HG03460 (cell line): ENCODE measurements at regions not wholly inside any gene's neighbourhood (a gene's known extent, or its start where the extent isn't known, plus 50 kb on each side); places are given as distances from the start of the nearest gene placed in this dataset.
A peak's percentile ranks its signal among the peaks of the same experiment; 100 is the strongest.

Experiments
- ATAC-seq: cut with Tn5 transposase; IDR thresholded peaks from one replicate; pipeline ENCODE4 v1.9.1; 2021; ENCODE audit not compliant: unreplicated experiment

DNA sequence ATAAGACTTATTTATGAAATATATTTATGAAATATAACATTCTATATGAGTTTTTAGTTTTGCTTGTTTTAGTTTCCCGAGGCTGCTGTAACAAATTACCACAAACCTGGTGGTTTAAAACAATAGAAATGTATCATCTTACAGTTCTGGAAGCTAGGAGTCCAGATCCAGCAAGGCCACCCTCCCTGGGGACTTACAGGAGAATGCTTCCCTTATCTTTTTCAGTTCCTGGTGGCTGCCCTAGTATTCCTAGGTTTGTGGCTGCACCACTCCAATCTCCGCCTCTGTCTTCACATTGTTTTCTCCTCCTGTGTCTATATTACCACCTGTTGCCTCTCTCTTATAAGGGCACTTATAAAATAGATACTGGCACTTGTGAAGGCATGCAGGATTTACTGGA lies 877.8 kb downstream of the TUSC7 start:
- ATAC-seq = no peak

DNA sequence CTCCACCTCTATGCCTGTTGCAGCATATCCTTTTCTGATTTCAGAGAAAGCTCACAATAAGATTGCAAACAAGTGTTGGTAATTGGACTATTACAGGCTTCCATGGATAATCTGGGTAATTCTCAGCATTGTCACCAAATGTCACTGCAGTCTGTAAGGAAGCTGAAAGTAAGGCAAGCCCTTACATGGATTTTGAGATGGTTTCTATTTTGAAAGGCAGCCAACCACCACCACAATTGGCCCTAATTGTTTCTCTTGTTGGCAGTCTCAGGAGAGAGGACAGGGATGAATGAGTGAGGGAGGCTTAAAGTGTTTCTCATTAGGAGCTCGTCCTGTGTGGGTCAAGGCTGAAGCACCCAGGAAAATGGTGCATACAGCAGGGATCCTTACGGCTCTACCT lies 879.9 kb downstream of the TUSC7 start:
- no peak for ATAC-seq

- no peak for ATAC-seq
Measured at GRCh38 chr3:117595615-117596014, 886.0 kb downstream of the TUSC7 start.

GRCh38 chr3:117596503-117596902 lies 886.9 kb downstream of the TUSC7 start:
- no peak for ATAC-seq

GRCh38 chr3:117597865-117598264 lies 888.3 kb downstream of the TUSC7 start:
- ATAC-seq = no peak

DNA sequence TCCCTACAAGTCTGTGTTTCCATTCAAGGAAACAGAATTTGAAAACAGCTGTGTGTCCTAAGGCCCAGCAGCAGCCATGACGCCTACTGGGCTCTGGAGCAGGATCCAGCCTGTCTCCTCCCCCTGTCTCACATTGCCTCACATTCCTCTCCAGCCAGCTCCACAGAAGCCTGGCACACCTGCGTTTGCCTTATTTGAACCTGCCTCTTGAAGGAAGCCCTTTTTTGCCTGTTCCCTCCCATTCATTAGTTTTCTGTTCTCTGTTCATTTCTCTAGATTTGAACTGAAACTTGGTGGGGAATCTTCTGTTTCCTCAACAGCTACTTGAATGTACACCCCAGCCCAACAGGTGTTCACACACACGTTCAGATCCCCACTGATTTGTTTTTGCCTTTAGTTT lies 890.5 kb downstream of the TUSC7 start:
- ATAC-seq = peak; percentile 60

GRCh38 chr3:117600666-117601065 lies 891.1 kb downstream of the TUSC7 start:
- no peak for ATAC-seq

DNA sequence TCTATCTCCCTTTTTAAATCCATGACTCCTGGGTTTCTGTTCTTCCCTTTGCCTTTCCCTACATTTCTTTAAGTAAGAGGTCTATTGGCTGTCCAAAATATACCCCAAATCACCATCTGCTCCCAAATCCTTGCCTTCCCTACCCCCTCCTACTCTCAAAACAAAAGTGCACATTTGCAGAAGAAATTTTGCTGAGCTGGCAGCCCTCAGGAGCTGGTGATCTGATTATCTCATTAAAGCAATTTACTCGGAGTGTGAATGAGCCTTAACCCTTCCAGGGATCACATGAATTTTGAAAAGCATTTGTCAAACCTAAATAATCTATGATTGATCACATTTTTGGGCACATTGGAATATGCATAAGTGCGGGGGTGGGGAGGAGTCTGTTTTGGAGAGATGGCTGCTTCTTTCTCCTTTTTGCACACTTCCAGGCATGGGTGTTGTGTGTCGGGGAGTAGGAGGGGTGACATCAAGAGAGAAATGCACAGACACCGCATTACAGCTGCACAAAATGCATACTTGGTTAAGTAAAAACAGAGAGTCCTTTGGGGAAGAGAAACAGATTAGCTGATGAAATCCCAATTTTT lies 892.6 kb downstream of the TUSC7 start:
- ATAC-seq = no peak

GRCh38 chr3:117603097-117603496 lies 893.5 kb downstream of the TUSC7 start:
- ATAC-seq = peak; percentile 74

GRCh38 chr3:117606866-117607265 lies 897.3 kb downstream of the TUSC7 start:
- no peak for ATAC-seq

GRCh38 chr3:117609330-117609729 lies 899.8 kb downstream of the TUSC7 start:
- no peak for ATAC-seq

GRCh38 chr3:117610156-117610555 lies 900.6 kb downstream of the TUSC7 start:
- ATAC-seq = no peak

DNA sequence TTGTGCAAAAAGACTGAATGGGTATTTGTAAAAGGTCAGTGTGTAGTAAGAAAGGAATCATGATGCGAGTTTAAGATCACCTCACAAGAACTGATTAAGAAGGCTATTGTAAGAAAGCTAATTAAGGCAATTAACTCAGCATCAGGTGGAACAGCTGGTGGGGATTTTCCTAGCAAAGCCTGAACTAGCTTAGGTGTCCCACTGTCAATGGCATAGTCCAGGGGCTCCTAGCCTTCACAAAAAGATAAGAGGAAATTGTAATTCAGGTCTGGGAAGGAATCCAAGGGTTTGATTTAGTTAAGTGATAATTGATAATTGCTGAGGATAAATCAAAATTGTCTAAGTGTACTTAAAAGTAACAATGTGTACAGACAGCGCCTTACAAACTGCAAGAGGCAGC lies 901.6 kb downstream of the TUSC7 start:
- no peak for ATAC-seq

DNA sequence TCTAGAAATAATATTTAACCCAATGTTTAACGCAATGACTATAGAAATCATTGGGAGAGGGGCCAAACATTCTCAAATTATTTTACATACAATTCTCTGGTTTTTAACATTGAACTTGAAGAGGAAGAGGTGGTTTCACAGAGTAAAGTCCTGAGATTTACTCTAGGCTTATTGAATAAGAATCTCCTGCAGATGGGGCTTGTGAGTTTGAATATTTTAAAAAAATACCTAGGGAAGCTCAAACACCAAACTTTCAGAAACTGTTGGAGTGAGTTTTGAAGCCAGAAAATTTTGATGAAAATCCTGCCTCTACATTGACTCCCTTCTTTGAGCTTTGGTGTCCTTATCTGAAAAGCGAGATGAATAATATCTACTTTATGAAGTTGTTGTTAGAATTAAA lies 906.6 kb downstream of the TUSC7 start:
- no peak for ATAC-seq

DNA sequence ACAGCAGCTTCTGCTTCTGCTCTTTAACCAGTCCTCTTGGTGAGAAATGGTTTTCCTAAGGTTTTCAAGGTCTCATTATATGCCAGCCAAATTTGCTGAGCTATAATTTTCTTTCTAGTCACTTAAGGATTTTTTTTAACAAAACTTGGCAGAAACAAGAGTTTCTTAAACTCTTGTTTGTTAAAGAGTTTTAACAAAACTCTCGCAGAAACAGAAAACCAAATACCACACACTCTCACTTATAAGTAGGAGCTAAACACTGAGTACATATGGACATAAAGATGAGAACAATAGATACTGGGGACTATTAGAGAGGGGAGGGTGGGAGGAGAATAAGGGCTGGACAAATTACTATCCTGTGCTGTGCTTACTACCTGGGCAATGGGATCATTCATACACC lies 908.3 kb downstream of the TUSC7 start:
- ATAC-seq = no peak

DNA sequence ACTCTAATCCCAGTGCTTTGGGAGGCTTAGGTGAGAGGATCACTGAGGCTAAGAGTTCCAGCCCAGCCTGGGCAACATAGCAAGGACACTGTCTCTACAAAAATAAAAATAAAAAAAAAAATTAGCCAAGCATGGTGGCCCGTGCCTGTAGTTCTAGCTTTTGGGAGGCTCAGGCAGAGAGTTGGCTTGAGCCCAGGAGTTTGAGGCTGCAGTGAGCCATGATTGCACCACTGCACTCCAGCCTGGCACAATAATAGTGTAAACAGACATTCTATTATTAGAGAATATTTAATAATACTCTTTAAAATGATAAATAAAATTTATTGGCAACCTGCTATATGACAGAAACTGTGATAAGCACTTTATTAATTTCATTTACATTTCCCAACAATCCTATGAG lies 908.9 kb downstream of the TUSC7 start:
- ATAC-seq = no peak

DNA sequence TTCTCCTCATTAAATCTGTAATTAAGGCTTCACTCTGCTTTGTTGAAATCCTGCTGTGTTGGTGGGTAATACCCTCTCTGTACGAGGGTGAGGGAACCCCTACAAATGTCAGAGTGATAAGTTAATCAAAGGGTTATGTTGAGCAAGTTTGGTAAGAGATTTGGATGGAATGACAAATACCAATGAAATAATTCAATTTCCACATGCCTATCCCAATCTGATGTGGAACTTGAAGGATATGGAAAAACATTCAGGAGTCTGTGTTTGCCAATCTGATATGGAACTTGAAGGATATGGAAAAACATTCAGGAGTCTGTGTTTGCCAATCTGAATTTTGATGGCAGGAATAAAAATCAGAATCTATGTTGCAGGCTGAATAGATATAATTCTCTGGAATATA lies 910.2 kb downstream of the TUSC7 start:
- ATAC-seq = no peak

DNA sequence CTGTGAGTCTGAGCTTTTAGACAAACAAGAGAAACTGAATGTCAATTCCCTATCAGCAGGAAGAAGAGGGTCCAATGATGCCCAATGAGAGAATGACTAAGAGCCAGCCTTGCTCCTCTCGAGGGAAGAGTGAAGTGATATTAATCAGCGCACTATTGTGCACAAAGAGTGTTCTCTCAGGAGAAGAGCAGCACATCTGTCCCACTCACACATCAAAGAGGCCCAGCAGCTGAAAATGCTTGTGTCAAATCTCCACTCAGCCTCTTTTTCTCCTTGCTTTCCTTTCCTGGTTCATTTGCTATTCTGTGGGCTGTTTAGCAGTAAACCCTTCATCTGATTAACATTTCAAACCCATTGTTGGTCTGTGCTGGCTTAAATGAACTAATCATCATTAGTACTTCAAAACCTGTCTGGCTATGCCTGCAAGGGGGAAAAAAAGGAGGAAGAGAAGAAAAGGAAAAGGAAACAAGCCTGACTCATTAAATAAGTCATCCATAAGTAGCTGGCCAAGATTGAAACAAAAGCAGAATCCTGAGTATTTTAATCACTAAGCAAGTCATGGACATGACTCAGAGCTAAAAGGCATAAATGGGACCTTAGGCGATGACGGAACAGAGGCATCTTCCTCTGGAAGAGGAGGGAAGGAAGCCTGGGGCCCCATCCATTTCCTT lies 912.7 kb downstream of the TUSC7 start:
- no peak for ATAC-seq

GRCh38 chr3:117624424-117624823 lies 914.8 kb downstream of the TUSC7 start:
- no peak for ATAC-seq

GRCh38 chr3:117625174-117625573 lies 915.6 kb downstream of the TUSC7 start:
- ATAC-seq = no peak

DNA sequence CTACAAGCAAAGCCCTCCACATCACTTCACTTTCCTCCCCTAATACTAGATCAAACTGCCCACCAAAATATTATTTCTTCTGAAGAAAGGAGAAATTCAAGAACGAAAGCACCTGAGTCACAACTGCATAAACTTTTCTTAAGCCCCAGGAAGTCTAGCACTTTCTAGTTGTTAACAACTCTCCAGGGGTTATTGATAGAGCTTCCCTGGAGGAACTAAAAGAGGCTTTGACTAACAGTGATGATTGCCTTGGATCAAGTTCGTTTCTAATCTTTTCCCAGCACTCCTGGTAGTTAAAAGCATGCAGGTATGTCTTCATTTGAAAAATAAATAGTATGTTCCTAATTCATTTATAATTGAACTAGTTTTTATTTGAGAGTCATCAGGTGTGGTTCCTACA lies 917.0 kb downstream of the TUSC7 start:
- ATAC-seq = no peak

- no peak for ATAC-seq
Measured at GRCh38 chr3:117628823-117629291, 919.3 kb downstream of the TUSC7 start.

- no peak for ATAC-seq
Measured at GRCh38 chr3:117629505-117629904, 919.9 kb downstream of the TUSC7 start.
